GM18873 (cell line): ENCODE measurements at regions not wholly inside any gene's neighbourhood (a gene's known extent, or its start where the extent isn't known, plus 50 kb on each side); places are given as distances from the start of the nearest gene placed in this dataset.

Experiments used
- ATAC-seq: cut with Tn5 transposase; IDR thresholded peaks from one replicate; pipeline ENCODE4 v1.9.1; 2021; ENCODE audit warnings: mild to moderate bottlenecking, moderate library complexity, moderate number of reproducible peaks; ENCODE audit not compliant: unreplicated experiment, low FRiP score

DNA sequence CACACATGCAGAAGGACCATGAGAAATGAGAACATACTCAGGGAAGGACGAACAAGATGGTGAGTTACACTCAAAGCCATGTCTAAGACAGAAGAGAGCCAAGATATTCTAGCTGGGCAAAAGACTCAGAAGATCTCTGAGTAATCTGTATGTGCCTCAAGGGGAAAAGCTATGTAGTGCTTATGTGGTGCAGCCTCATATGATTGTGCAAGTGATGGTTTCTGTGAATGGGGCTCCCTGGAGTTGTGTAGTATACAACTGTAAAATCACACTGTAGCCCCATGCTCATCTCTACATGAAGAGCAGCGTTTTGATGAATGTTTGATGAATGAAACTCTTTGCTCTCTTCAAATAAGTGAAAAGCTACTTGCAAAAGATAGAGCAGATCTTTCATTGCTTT, 57.5 kb downstream of the OSR1 start:
- ATAC-seq: no peak

- no peak for ATAC-seq
These were observed 58.9 kb downstream of the OSR1 start for GRCh38 chr2:19299522-19299921.

DNA sequence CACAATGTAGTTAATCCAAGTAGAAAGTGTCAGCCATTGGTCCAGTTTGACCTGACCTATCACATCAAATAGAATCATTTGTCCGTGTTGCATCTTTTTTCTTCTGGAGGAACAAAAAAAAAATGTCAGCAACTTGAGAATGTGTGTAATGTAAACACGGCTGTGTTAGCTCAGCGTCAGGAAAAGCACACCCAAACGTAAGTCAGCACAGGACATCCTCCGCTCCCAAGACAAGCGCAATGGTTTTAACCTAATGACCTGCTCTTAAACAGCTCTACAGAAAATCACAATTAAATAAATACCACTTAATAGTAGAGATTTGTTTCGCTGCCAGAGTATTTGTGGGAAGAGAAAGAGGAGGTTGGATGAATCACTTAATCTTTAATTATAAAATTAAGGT, 59.4 kb downstream of the OSR1 start:
- no peak for ATAC-seq

DNA sequence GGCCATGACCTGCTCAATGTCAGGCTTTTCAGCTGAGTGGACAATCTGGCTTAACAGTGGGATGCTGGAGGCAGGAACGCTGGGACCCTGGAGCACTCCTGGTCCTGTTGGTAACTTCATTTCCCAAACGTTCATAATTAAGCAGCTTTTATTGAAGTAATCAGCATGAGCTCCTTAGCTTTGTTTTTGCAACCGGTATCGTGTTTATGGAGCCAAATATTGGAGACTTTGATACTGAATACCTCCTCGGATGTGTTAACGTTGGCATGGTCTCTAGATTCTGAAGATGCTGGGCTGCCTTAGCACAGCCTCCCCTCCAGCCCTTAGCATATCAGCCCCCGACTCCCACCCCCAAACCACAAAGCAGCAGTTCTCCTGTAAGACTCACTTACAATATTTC, 60.7 kb downstream of the OSR1 start:
- ATAC-seq: no peak

DNA sequence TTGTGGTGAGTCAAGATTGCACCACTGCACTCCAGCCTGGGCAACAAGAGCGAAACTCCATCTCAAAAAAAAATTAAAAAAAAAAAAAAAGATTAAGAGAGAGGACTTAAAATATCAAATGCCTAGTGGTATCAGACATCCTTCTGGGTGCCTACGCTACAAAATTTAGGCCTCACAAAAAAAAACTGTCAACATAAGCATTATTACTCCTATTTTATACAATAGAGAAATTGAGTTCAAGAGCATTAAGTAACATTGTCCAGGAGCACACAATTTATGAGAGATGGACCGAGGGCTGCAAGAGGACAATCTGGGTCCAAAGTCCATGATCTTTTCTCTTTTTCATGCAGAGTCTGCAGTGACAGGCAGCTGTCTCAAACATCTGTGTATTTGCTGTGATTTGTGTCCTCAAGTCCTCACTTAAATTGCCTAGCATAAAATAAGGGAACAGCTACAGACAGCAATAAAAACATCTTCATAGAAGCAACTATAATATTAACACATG, 62.4 kb downstream of the OSR1 start:
- no peak for ATAC-seq

GRCh38 chr2:19292007-19292406, 66.4 kb downstream of the OSR1 start:
- ATAC-seq: no peak

- ATAC-seq: no peak
These were observed 70.1 kb downstream of the OSR1 start for GRCh38 chr2:19288291-19288690.

GRCh38 chr2:19287324-19287723, 71.1 kb downstream of the OSR1 start:
- no peak for ATAC-seq

GRCh38 chr2:19282305-19282704, 76.1 kb downstream of the OSR1 start:
- no peak for ATAC-seq

GRCh38 chr2:19274439-19274838, 84.0 kb downstream of the OSR1 start:
- no peak for ATAC-seq

GRCh38 chr2:19272941-19273470, 85.4 kb downstream of the OSR1 start:
- no peak for ATAC-seq

- no peak for ATAC-seq
These were observed 86.4 kb downstream of the OSR1 start for GRCh38 chr2:19272039-19272438.

DNA sequence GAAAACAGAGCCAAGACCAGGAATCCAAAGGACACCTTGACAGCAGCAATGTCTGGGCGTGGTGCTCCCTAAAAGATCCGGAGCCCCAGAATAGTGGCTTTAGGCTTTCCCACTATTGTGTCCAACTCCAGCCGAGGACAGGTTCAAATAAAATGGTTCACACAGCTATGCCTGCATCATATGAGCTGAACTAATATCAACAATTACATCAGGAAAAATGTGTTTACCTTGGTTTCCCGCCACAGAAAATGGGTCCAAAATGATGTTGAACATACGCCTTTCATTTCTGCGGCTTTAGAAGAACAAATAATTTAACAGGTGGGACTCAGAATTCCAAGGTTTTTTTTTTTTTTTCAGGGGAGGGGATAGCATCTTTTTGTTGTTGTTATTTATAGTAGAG, 93.6 kb downstream of the OSR1 start:
- no peak for ATAC-seq

GRCh38 chr2:19262150-19262549, 96.3 kb downstream of the OSR1 start:
- ATAC-seq: no peak

GRCh38 chr2:19261061-19261460, 97.4 kb downstream of the OSR1 start:
- no peak for ATAC-seq

- ATAC-seq: no peak
These were observed 102.3 kb downstream of the OSR1 start for GRCh38 chr2:19256121-19256601.

DNA sequence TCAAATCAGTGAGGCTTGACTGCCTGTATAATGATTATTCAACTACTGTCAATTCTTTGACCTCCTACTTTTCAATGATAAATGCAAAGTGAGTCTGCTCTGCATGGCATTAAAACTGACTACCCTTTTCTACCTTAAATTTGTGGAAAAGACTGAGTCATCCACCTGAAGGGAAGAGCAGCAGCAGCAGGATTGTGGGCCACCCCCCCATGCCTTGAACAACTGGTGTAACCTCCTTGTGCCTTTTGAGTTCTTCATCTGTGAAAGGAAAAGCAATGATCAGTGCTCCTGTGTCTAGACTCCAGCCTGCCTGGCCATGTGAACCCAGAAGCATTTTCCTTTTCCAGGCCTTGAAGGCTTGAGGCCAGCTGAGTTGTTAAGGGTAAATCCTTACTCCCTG, 102.9 kb downstream of the OSR1 start:
- no peak for ATAC-seq

DNA sequence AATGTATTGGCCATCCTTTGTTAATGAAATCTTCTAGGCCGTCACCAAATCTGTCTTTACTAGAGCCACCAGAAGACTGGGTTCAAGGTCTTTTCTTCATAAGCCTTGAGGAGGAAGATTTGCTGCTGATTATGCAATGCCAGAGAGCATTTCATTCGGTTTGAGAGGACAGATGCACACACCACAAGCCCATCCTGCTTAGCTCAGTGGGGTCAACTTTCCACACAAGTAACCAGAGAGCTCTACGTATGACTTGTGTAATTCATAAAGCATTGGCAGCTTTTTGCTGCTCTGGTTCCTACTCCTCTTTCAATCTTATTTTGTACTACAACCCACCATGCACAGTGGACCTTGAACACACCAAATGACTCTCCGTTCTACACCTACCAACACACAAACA, 106.9 kb downstream of the OSR1 start:
- no peak for ATAC-seq

DNA sequence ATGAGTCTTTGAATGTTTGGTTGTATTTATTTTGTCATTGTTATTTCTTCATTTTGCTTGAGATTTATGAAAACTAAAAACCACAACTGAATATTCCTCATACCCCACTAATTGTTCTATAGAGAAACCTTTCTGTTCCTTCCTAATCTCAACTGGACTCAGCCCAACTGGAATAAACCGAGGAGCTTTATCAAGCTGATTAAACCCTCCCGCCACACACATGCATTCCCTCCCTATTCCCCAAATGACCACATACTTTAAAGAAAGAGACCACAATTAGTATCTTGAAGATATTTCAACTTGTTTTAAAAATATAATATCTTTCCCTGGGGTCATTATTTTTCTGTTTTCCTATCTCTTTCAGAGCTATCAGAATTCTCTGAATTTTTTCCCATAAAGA, 107.5 kb downstream of the OSR1 start:
- ATAC-seq: no peak

GRCh38 chr2:19247186-19247585, 111.2 kb downstream of the OSR1 start:
- ATAC-seq: no peak

DNA sequence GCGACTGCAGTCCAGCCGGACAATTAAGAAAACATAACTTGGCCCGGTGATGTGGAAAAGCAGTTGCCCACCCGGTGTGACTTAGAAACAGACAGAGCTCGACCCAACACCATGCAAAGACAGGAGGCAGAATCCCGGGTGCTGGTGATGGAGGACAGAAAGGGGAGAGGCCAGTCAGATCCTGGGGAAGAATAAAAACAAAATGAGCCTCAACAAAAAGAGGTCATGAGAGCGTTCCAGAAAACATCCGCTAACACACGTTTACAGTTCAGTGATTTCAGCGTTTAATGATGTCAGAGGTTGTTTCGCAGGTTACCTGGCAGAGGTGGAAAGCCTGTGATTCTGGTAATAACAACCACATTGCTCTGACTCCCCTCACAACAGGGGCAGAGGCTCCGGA, 111.9 kb downstream of the OSR1 start:
- ATAC-seq: no peak

GRCh38 chr2:19244460-19245363, 113.7 kb downstream of the OSR1 start:
- ATAC-seq: no peak
